Fibroblast of lung (primary cell): ENCODE measurements at regions not wholly inside any gene's neighbourhood (a gene's known extent, or its start where the extent isn't known, plus 50 kb on each side); places are given as distances from the start of the nearest gene placed in this dataset.

Source experiments
- EZH2 ChIP-seq: IDR thresholded peaks from 2 replicates; pipeline ENCODE4 v1.5.1; 2012; ENCODE audit warnings: low read length, control low read depth, mild to moderate bottlenecking; ENCODE audit errors: missing control alignments
- TF ChIP-seq, protein P1 (sequence below), 2 donors: IDR thresholded peaks in 1 of 2; conservative IDR thresholded peaks in 1 of 2; 1 replicate in 1 of 2; 2 replicates in 1 of 2; pipeline ENCODE4 v1.5.1; 2011 to 2012; ENCODE audit warnings: low read length in 2 of 2, control low read depth in 1 of 2, inconsistent platforms in 1 of 2, low read depth in 1 of 2, mild to moderate bottlenecking in 1 of 2

GRCh38 chr20:60628749-60629148 is 623.3 kb upstream of the CDH4 start:
- TF ChIP-seq, protein P1, sequence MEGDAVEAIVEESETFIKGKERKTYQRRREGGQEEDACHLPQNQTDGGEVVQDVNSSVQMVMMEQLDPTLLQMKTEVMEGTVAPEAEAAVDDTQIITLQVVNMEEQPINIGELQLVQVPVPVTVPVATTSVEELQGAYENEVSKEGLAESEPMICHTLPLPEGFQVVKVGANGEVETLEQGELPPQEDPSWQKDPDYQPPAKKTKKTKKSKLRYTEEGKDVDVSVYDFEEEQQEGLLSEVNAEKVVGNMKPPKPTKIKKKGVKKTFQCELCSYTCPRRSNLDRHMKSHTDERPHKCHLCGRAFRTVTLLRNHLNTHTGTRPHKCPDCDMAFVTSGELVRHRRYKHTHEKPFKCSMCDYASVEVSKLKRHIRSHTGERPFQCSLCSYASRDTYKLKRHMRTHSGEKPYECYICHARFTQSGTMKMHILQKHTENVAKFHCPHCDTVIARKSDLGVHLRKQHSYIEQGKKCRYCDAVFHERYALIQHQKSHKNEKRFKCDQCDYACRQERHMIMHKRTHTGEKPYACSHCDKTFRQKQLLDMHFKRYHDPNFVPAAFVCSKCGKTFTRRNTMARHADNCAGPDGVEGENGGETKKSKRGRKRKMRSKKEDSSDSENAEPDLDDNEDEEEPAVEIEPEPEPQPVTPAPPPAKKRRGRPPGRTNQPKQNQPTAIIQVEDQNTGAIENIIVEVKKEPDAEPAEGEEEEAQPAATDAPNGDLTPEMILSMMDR (conservative IDR thresholded peaks at IDR 0.05 in 1 of 2, IDR thresholded peaks at IDR 0.05 in 1 of 2; ENCODE audit: low read depth in 1 of 2, low read length in 2 of 2) = no peak
- no peak for TF ChIP-seq EZH2
